ENCODE measurements at regions not wholly inside any gene's neighbourhood (a gene's known extent, or its start where the extent isn't known, plus 50 kb on each side); places are given as distances from the start of the nearest gene placed in this dataset.
"Not testable (repeated sequence)": the region's sequence is repeated elsewhere in the genome, so short reads cannot be mapped to it uniquely, and the experiment has no call there.

- no peak for DNase-seq (ENCODE audit: low spot score)
Observed at GRCh38 chr1:200317236-200317635, 92.6 kb downstream of the ZNF281 start.

- no peak for DNase-seq (ENCODE audit: low spot score)
Observed at GRCh38 chr1:200316148-200316803, 93.6 kb downstream of the ZNF281 start.

GRCh38 chr1:200314085-200314750 lies 95.6 kb downstream of the ZNF281 start:
- DNase-seq (ENCODE audit: low spot score), result no peak

- DNase-seq (ENCODE audit: low spot score), result no peak
Observed at GRCh38 chr1:200311256-200311655, 98.6 kb downstream of the ZNF281 start.

GRCh38 chr1:200310824-200311223 lies 99.0 kb downstream of the ZNF281 start:
- DNase-seq (ENCODE audit: low spot score), result no peak

GRCh38 chr1:200307755-200308066 lies 102.1 kb downstream of the ZNF281 start:
- no peak for DNase-seq (ENCODE audit: low spot score)

GRCh38 chr1:200306944-200307754 lies 102.7 kb downstream of the ZNF281 start:
- DNase-seq (ENCODE audit: low spot score), result peak; percentile 53

GRCh38 chr1:200305806-200306205 lies 104.0 kb downstream of the ZNF281 start:
- no peak for DNase-seq (ENCODE audit: low spot score)

GRCh38 chr1:200304171-200304570 lies 105.7 kb downstream of the ZNF281 start:
- no peak for DNase-seq (ENCODE audit: low spot score)

- DNase-seq (ENCODE audit: low spot score), result no peak
Observed at GRCh38 chr1:200302921-200303290, 106.9 kb downstream of the ZNF281 start.

- DNase-seq (ENCODE audit: low spot score), result no peak
Observed at GRCh38 chr1:200302192-200302920, 107.5 kb downstream of the ZNF281 start.

GRCh38 chr1:200301152-200301551 lies 108.7 kb downstream of the ZNF281 start:
- DNase-seq (ENCODE audit: low spot score), result no peak

- DNase-seq (ENCODE audit: low spot score), result no peak
Observed at GRCh38 chr1:200299571-200299970, 110.3 kb downstream of the ZNF281 start.

- no peak for DNase-seq (ENCODE audit: low spot score)
Observed at GRCh38 chr1:200298242-200298641, 111.6 kb downstream of the ZNF281 start.

- no peak for DNase-seq (ENCODE audit: low spot score)
Observed at GRCh38 chr1:200296091-200296661, 113.7 kb downstream of the ZNF281 start.

- no peak for DNase-seq (ENCODE audit: low spot score)
Observed at GRCh38 chr1:200294241-200294640, 115.6 kb downstream of the ZNF281 start.

GRCh38 chr1:200292699-200293098 lies 117.1 kb downstream of the ZNF281 start:
- no peak for DNase-seq (ENCODE audit: low spot score)

- no peak for DNase-seq (ENCODE audit: low spot score)
Observed at GRCh38 chr1:200291106-200291505, 118.7 kb downstream of the ZNF281 start.

GRCh38 chr1:200290010-200290685 lies 119.7 kb downstream of the ZNF281 start:
- DNase-seq (ENCODE audit: low spot score), result no peak

- DNase-seq (ENCODE audit: low spot score), result no peak
Observed at GRCh38 chr1:200288226-200288625, 121.6 kb downstream of the ZNF281 start.

GRCh38 chr1:200284236-200284635 lies 125.6 kb downstream of the ZNF281 start:
- DNase-seq (ENCODE audit: low spot score), result not testable (repeated sequence)
